GM21619 (cell line): ENCODE measurements at regions not wholly inside any gene's neighbourhood (a gene's known extent, or its start where the extent isn't known, plus 50 kb on each side); places are given as distances from the start of the nearest gene placed in this dataset.

ENCODE experiments used
- ATAC-seq: cut with Tn5 transposase; IDR thresholded peaks from one replicate; pipeline ENCODE4 v1.9.1; 2021; ENCODE audit not compliant: unreplicated experiment

DNA sequence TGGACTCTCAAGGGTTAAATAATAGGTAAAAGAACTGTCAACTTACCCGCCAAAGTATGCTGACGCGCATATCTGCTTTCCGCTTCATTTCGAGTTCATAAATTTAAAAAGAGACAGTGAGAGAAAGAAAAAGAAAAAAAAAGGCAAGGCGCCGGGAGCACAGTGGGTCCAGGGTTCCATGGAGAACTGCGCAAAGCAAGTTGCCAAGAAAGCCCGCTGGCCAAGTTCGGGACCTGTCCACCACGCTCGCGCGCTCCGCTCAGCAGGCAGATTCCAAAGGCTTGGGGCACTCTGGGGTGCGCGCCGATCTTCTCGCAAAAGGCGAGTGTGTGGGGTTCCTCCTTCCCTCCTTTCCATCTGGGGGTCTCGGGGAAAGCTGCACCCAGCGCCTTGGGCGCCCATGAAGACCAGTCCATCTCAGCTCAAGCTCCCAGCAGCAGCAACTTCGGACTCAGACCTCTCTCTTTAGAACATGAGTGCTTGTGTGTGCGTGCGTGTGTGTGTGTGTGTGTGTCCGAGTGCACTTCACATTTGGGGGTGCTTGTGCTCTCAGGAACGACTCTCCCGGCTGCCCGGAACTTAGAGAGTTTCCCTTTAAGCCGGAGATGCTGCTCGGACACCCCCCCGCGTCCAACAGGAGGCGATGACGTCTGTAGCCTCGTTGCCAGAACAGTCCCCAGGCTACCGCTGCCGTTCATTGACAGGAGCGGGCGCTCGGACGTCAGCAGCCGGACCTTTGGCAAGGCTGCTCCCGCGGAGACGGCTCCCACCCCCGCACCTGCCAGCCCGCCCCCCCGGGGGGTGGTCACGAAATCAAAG, 180.0 kb downstream of the TBXT start:
- ATAC-seq = no peak

DNA sequence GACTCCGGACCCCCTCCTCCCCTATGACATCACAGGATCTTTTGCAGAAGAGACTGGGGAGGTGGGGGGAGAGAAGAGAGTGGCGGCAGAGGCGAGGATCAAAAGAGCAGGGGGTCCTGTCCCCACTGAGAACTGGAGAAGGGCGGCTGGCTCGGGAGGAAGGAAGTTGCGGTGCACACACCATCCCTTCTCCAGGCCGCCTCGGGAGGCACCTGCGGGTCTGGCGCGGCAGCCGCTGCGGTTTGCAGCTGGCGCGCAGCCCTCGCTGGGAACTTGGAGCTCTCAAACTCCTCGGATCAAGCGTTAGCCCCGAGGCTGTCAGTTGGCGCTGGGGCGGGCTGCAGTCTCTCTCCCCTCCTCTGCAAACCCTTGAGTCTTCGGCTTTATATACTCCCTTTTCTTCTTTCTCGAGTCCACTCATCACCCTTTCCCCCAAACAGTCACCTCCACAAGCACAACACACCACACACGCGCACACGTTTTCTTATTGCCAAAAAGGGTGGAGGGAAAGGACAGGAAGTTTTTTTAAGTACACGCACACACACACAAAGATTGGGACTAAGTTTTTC, 180.7 kb downstream of the TBXT start:
- ATAC-seq = no peak

DNA sequence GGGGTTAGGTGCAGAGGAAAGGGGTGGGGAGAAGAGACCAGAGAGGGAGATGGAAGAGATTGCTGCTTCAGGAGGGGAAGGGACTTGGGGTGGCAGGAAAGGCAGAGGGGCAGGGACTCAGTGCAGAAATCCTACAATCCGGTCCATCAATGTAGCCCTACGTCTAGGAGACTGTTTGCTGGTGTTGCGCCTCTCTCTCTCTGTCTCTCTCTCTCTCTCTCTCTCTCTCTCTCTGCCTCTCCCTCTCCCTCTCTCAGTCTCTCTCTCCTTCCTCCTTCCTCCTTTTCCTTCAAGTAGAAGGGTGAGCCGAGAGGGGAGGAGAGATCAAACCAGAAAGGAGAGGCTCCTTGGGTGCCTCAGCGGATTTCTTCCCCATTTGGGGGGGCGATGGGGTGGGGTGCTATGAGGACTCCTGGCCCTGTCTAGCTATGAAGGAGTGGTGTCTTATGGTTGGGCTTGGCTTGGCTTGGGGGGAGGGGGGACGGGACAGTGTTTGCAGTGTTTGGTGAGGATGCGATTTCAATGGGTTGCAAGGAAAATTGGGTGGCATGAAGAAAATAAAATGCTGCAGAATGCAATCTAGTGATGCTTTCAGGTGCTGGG, 181.2 kb downstream of the TBXT start:
- ATAC-seq = no peak

DNA sequence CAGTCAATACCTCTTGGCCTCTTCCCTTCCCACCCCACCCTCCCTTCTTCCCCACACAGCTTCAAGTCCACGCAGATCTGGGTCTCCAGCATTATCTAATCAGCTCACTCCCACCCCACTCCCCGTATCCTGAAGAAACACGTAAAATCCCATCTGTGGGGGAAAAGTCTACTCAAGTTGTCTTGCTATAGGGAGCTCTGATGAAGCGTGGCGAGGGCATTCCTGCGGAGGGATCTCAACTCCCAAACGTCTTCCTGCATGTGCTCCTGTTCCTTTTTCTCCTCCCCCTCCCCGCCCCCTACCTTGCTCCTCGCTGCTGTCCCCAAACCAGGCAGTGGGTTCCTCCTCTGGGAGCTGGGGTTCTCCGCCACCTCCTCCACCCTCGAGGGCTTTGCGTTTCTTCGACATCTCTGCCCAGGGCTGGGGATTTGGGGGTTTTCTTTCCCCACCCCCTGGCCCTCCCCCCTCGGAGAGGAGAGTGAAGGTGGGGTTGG, 181.8 kb downstream of the TBXT start:
- ATAC-seq = no peak

DNA sequence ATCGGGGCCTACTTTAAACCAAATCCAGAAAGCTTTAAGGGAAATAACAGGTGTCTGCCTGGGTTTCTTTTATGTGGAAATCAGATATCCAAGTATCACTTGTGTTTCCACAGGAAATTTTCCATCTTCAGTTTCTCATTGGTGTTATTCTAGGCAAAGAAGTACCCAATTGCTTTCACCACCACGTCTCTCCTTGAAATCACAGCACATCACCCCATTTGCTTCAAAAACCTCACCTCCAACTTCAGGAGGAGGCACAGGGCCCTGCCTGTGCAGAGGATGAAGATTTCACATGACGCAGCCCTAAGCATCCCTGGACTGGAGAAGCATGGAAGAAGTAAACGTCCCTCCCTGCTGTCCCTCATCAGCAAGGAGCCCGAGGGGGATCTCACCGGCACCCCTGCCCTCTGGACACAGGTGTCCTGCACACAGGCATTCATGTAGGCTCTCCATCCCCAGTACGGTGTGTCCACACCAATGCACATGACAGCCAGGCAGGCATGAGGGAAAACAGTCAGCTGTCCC, 182.3 kb downstream of the TBXT start:
- ATAC-seq = no peak

DNA sequence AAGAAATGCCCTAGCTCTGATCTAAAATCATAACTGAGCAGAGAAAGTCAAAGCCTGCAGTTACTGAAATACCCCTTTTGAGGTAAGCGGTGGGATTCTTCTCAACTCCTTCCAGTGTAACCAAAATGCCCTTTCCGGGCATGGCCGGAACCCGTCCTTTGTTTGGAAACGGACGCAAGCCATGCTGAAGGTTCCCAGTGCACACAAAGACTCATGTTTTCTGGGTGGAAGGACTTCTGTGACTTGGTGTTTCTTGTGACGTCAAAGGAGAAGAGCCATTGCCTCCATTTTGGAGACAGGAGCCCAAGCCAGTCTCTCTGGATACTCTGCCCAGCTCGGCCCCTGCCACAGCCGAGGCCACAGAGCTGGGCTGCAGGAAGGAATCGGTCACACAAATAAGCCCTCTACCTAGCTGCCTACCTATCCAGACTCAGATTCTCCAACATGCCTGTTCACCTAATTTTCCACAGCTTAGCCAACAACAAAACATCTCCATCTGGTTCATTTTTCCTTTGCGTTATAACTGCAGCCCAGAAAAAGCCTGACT, 182.8 kb downstream of the TBXT start:
- no peak for ATAC-seq

DNA sequence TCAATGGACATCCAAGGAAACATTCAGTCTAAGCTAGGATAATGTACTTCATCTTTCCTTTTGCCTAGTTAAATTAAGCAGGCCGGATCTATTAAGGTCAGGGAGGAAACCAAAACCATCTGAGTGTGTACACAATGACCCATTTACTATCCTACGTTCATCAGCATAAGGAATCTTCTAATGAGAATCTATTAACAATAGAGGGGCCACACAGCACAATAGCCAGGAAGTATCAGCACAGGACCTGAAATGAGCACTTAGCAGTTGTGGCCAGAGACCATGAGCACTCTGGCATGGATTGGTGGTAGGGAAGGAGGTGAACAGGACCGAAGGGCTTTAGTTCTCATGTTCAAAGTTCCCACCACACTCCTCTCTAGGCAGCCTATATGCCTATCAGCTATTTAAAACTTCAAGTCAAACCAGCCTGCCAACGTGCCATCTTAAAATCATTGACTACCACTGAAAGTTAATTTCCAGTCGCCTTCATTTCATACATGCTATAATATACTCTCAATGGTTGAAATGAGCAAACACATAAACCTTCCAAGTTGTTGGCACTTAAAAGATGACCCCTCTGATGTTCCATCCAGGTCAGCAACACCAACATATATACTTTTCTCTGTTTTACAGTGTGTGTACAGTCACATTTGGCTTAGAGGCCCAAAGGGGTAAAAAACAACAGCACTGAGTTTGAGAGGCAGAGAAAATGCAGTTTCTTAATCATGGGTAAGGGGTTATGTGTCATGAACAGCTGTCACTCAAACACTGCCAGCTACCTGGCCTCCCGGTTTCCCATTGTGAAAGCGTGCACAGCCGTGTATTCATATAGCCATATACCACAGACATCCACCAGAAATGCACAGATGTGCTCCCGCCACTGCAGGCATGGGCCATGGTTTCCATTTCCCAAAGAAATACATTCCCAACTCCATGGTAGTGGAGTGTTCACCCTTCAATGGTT, 184.3 kb downstream of the TBXT start:
- ATAC-seq = no peak

DNA sequence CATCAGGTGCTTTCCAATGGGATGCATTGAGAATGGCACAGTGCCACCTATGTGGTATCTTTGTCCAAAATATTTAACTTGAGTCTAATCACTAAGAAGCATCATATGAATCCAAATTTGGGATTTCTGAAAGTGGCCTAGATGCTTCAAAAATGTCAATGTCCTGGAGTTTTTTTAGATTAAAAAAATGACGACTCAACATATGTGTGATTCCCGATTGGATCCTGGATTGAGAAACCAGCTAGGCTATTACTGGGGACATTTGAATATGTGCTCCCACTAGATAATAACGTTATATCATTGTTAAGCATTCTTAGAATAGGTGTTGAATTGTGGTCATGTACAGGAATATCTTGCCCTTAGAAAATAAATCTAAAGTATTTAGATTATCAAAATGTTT, 189.2 kb downstream of the TBXT start:
- ATAC-seq = no peak

DNA sequence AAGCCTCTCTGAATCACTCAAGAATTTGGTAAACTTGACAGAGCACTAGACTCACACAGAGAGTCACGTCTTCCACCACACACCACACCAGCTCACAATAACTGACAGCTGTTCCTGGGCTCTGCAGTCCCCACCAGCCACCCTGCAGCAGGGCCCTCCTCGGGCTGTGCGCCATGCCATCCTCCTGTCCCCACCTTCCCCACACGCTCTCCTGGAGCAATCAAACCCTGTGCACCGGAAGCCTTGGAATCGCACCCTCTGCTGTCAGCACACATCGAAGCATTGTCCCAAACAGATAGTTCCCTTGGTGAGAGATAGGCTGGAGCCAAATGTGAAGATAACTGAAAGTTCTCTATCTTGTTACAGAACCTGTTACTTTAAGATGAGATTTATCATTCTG, 191.0 kb downstream of the TBXT start:
- no peak for ATAC-seq

DNA sequence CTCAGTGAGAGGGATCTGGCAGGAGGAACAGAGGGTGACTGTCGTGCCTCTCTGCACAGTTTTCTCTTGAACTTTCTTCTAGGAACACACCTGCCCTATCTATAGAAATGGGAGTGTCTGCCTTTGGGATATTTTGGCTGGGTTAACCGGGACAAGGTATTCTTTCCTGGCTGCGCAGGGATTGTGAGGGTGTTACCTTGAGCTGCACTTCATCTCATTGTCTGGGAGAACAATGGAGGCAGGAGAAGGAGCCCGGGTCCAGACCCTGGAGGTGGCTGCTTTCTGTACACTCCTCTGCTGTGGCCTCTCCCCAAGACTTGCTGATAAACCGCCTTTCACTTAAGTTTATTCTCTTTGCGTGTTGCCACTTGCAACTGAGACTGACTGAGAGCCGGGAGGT, 192.8 kb downstream of the TBXT start:
- no peak for ATAC-seq

DNA sequence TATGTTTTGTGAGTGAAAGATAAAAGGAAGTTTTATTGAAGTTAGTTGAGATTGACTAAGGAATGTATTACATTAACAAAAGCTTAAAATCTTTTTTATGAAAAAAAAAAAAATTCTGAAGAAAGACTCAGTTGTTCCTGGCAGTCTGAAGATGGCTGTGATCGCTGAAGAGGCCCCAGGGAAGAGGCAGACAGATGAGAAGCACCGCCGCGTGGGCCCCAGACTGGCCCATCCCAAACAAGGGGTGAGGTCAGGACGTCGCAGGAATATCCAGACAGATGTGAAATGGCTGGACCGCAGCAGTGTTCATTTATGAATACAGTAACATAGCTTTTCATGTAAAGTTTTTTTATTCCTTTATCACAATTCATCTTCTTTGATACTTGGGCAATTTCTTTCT, 194.2 kb downstream of the TBXT start:
- no peak for ATAC-seq

DNA sequence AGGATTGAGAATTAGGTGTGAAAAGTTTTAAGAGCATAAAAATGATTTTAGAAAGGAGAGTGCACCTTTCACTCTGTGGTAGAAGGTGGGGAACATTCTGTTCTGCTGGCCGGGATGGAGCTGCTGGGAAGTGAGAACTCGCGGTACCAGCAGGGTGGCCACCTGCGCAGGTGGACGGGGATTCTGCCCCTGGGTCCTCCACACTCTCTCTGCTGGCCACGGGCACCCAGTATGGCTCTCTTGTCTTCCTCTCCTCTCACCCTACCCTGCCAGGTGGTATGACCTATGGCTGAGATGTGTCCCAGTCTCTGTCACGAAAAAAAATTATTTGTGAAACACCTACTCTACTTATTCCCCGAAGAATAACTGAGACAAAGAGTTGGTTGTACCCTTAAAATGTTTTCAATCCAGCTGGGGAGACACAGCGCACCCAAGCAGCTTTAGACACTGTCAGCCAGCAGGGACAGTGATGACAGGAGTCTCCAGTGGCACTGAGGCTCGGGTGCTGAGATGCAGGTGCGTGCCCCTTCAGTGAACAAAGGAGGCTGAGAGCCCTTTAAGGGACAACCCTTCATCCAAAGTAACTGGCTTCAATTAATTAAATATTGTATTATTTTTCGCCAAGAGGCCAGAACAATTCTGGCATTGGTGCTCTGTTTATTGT, 195.4 kb downstream of the TBXT start:
- ATAC-seq = no peak

DNA sequence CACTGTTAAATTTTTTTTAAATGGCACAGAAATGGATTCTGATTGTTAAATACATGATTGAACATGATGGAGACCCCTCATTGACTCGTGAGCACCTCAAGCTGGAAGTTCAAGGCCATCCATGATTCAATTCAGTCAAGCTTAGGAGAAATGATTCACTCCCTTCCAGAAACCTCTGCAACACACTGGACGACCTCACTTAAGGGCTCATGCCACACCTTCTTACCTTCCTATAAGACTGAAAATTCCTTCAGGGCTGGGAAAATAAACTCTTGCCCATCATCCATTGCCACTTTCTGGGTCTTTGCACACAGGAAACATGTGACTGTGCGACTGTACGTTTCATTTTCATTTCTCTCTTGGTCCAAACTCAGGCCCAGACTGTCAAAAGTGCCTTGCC, 196.4 kb downstream of the TBXT start:
- ATAC-seq = no peak

DNA sequence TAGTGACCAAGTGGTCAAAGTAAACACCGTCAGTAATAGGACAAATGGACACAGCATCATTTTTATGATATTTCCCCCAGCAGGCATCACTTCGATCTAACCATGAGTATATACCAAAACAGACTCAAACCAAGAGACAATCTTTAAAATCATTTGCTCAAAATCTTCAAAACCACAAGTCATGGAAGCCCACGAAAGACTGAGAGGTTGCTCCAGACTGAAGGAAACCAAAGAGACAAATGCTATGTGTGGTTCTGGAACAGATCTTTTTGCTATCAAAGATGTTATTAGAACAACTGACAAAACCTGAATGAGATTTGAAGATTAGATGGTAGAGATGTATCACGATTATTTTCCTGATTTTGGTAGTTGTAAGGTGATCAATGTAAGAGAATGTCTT, 197.7 kb downstream of the TBXT start:
- no peak for ATAC-seq

DNA sequence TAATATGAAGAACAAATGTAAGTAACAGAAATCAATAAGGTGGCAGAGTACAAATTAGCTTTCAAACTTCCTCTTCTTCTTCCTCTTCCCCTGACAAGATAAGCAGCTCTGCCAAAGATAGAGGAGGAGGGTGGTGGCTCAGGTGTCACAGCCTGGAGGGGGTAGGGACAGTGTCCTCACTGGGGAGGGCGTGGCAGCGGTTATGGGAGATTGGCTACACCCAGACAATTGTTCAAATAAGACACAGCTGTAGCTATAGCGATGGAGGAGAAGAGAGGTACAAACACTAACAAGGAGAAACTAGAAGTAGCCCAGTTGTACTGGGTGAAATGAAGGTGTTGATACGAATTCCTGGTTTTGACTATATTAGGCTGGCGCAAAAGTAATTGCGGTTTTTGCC, 198.5 kb downstream of the TBXT start:
- ATAC-seq = no peak

DNA sequence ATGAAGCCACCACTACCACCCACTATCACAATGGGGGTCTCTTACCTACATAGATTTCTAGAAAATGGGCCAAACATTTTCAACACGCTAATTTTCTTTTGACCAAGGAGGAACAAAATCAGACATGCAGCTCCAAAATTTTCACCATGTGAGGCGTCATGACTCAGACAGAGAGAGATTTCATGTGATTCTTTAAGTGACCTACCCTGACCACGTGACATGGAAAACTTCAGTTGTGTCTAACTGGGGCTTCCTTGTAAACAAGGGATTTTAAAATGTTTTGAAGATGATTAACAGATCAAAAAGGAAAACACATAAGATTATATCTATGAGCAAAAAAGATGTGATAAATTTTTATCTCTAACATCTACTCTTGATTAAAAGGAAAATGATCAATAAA, 199.2 kb downstream of the TBXT start:
- no peak for ATAC-seq

DNA sequence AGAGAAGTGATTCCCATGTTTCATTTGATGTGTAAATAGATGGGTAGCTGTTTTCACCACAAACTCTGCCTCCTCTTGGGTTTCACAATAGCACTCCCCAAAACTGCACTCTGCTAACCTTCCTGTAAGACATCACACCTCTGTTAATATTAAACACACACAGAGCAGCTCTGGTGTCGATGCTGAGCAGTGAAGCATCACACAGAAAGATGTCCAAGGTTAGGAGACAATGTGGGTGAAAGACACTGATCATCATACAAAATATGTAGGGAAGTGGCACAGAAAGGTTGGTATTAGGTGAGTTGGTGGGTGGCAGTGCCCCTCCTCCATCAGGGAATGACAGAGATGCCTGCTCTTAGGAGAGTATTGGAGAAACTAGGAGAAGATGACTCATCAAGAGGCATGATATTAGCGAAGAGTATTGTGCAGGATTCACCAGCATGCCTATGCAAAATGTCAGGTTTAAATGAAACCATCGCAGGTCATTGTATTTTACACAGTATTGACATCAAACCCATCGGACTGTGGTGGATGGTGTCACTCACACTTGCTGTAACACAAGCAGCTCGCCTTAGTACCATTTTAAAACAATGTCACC, 199.7 kb downstream of the TBXT start:
- ATAC-seq = peak; percentile 82

DNA sequence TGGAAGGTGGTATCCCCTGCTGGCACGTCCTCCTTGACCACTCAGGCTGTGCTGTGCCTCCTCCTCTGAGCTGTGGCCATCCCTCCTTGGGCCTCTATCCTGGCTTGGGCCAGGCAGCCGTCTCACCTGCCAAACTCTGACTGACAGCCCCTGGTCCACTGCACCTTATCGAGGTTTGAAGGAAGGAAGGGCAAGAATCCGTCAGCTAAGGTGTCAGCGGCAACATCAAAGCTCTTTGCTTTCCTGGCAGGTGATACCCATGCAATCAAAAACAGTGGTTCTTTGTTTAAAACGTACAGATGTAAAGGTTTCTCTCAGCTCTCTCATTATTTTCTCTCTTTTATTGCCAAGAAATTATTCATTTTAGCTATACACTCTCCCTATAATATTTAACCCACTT, 203.9 kb downstream of the TBXT start:
- no peak for ATAC-seq

DNA sequence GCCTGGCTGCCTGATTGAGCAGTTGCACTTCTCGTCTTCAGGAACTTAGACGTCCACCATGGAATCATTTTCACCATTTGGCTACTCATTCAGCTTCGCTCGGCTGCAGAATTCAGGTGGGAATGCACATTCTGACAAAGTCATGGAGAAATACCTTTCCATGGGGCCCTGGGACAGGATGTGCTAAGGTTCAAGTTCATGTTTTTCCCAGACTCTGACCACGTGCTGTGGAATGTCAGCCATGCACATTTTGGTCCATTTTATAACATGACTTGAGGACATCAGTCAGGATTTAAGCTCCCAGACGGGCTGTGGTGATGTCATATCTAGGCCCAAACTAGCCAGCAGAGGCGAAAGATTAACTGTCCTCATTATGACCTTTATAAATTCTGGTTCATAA, 205.3 kb downstream of the TBXT start:
- no peak for ATAC-seq

DNA sequence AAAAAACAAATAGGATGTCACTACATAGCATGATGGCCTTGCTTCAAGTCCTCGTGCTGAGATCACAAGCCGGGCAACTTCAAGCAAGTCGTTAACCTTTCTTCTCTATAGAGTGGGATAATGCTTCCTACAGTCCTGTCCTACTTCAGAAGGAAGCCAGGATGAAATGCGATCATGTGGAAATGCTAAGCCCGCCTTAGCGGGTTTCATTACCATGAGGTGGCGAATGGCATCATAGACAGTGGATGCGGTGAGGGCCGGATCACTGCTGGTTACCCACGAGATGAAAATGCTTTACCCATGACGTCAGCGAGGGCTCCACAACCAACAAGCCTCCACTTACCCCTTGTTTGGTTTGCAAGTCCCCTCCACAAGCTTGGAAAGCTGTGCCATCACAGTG, 206.4 kb downstream of the TBXT start:
- ATAC-seq = no peak
